ENCODE measurements at regions not wholly inside any gene's neighbourhood (a gene's known extent, or its start where the extent isn't known, plus 50 kb on each side); places are given as distances from the start of the nearest gene placed in this dataset.

- no TSS peak for BruUV-seq (replicated peaks)
- no peaks in the 10 kb centered on the region for H3K4me1 ChIP-seq (ENCODE audit: control insufficient read depth in 1 of 2, insufficient read depth in 2 of 2, low read length in 2 of 2)
- H3K9me2 ChIP-seq (ENCODE audit: insufficient read depth) = no peaks in the 10 kb centered on the region
- H2AFZ ChIP-seq (ENCODE audit: low read depth, low read length, poor library complexity, severe bottlenecking) = no peak overlapping the region
- DNase-seq (ENCODE audit: low read depth, low spot score) (no peak), ATAC-seq (no peak)
- peaks cover 6% of the 10 kb centered on the region in 2 experiments; a peak in 2 of 4 replicates for H3K9me3 ChIP-seq (ENCODE audit: control insufficient read depth in 1 of 2, insufficient read depth in 1 of 2, low read depth in 1 of 2, low read length in 2 of 2)
- no peak overlapping the region for H3K27ac ChIP-seq (ENCODE audit: low read depth, low read length)
- ChIA-PET POLR2A (no interaction called here), RAD21 (ENCODE audit: low non-redundant PET in 1 of 2, low total read pairs in 2 of 2, uncharacterized antibody in 2 of 2, unreplicated experiment in 2 of 2) (no interaction called here), CTCF (no interaction called here)
- no peaks in the 10 kb centered on the region for H4K20me1 ChIP-seq (ENCODE audit: insufficient read depth)
- no peak overlapping the region for H3K4me2 ChIP-seq (ENCODE audit: low read length)
- TF ChIP-seq ZNF274 (IDR thresholded peaks at IDR 0.05; ENCODE audit: low read depth, low read length) = no peak
- TF ChIP-seq RAD21 (IDR thresholded peaks at IDR 0.05; ENCODE audit: low read depth) = no peak
- TF ChIP-seq SIN3A (IDR thresholded peaks at IDR 0.05; ENCODE audit: low read depth) = no peak
- TF ChIP-seq YY1 (IDR thresholded peaks at IDR 0.05; ENCODE audit: extremely low read depth, insufficient replicate concordance, low read depth, low read length) = no peak
- TF ChIP-seq ZFX (IDR thresholded peaks at IDR 0.05) = no peak
- TF ChIP-seq POLR2AphosphoS5 (IDR thresholded peaks at IDR 0.05; ENCODE audit: low read depth, low read length) = no peak
- no peak for TF ChIP-seq EZH2phosphoT487 (IDR thresholded peaks at IDR 0.05; ENCODE audit: borderline replicate concordance)
- TF ChIP-seq MAX (IDR thresholded peaks at IDR 0.05) = no peak
- TF ChIP-seq CTCF (IDR thresholded peaks at IDR 0.05 in 2 of 3, conservative IDR thresholded peaks at IDR 0.05 in 1 of 3; ENCODE audit: borderline replicate concordance in 1 of 3, insufficient read depth in 1 of 3, low read depth in 2 of 3, low read length in 2 of 3) = no peak
- no peak for TF ChIP-seq SP1 (IDR thresholded peaks at IDR 0.05; ENCODE audit: low read depth)
- no peak for TF ChIP-seq EGR1 (IDR thresholded peaks at IDR 0.05; ENCODE audit: low read depth)
- no peak for TF ChIP-seq CEBPB (IDR thresholded peaks at IDR 0.05; ENCODE audit: low read depth)
- no peak for TF ChIP-seq REST (IDR thresholded peaks at IDR 0.05; ENCODE audit: low read depth)
- TF ChIP-seq SRF (IDR thresholded peaks at IDR 0.05; ENCODE audit: low read depth) = no peak
- TF ChIP-seq EZH2 (IDR thresholded peaks at IDR 0.05) = no peak
- no peak for TF ChIP-seq TCF7L2 (IDR thresholded peaks at IDR 0.05; ENCODE audit: borderline replicate concordance, extremely low read depth, insufficient read depth, insufficient read length)
- no peak for TF ChIP-seq ATF3 (IDR thresholded peaks at IDR 0.05)
- TF ChIP-seq CBX3 (IDR thresholded peaks at IDR 0.05; ENCODE audit: low read depth) = no peak
- TF ChIP-seq FOSL1 (IDR thresholded peaks at IDR 0.05; ENCODE audit: low read depth) = no peak
- H3K79me2 ChIP-seq (ENCODE audit: insufficient read depth, low read length) = no peaks in the 10 kb centered on the region
- no peak overlapping the region for H3K4me3 ChIP-seq (replicated peaks in 1 of 2; ENCODE audit: low read depth in 1 of 2, low read length in 2 of 2)
- H3K36me3 ChIP-seq (ENCODE audit: control insufficient read depth in 1 of 2, insufficient read depth in 2 of 2, low read length in 2 of 2) = no peaks in the 10 kb centered on the region
- no peak overlapping the region for H3K9ac ChIP-seq (ENCODE audit: low read length)
- H3K27me3 ChIP-seq (ENCODE audit: insufficient read depth, low read length) = no peaks in the 10 kb centered on the region
- intact Hi-C loops (cut with micrococcal nuclease) = no loop called here
Observed at GRCh38 chr7:387132-388022, 97.4 kb downstream of the FOXL3 start.
